ENCODE measurements at regions not wholly inside any gene's neighbourhood (a gene's known extent, or its start where the extent isn't known, plus 50 kb on each side); places are given as distances from the start of the nearest gene placed in this dataset.
A peak's percentile ranks its signal among the peaks of the same experiment; 100 is the strongest.

GRCh38 chr9:84419031-84419602 lies 78.6 kb upstream of the SLC28A3 start:
- H2BK5ac ChIP-seq (ENCODE audit: low read depth, low read length): no peak overlapping the region
- no peaks in the 10 kb centered on the region for H3K23me2 ChIP-seq (ENCODE audit: low read depth, low read length)
- H4K8ac ChIP-seq (ENCODE audit: extremely low read depth, insufficient read depth, low read length): no peak overlapping the region
- DNase-seq (ENCODE audit: low read depth in 1 of 2, low spot score in 2 of 2): no peak
- H3K27ac ChIP-seq (ENCODE audit: low read depth, low read length): no peak overlapping the region
- H3K4me2 ChIP-seq (ENCODE audit: insufficient read depth in 1 of 2, low read depth in 2 of 2, low read length in 2 of 2): no peak overlapping the region
- no peak overlapping the region for H3K23ac ChIP-seq (ENCODE audit: insufficient read length)
- H3K4me3 ChIP-seq (ENCODE audit: extremely low read depth in 1 of 4, insufficient read depth in 2 of 4, low read depth in 3 of 4, low read length in 4 of 4): no peak overlapping the region
- no peaks in the 10 kb centered on the region for H3K27me3 ChIP-seq (replicated peaks in 1 of 4; ENCODE audit: control insufficient read depth in 3 of 4, extremely low read depth in 1 of 4, insufficient read depth in 3 of 4, low read length in 3 of 4)
- H3K14ac ChIP-seq (ENCODE audit: insufficient read length): no peak overlapping the region
- H2BK15ac ChIP-seq (ENCODE audit: low read length): no peak overlapping the region
- H4K20me1 ChIP-seq (replicated peaks in 1 of 2; ENCODE audit: control insufficient read depth in 1 of 2, insufficient read depth in 2 of 2, low read length in 2 of 2): no peaks in the 10 kb centered on the region
- 76% methylated on average over 2 of the region's 2 CpGs; no CpG with 5 or more reads in 1 of the 2 experiments for WGBS, 2 experiments (ENCODE audit: extremely low coverage in 1 of 2, insufficient coverage in 1 of 2, insufficient read length in 1 of 2, insufficient replicate concordance in 2 of 2, low coverage in 1 of 2, low lambda C conversion rate in 2 of 2, missing lambda C conversion rate in 1 of 2)
- CTCF ChIA-PET (ENCODE audit: partially characterized antibody): interaction anchor here (0.7 to 2.6 kb wide), 8 partner anchors 9 to 246 kb away, joined by 3 to 15 read pairs (median 6); no protein-coding TSS in a partner anchor
- no peaks in the 10 kb centered on the region for H3K79me1 ChIP-seq (ENCODE audit: low read depth, low read length)
- H3K36me3 ChIP-seq (ENCODE audit: control insufficient read depth in 2 of 4, insufficient read depth in 4 of 4, low read length in 3 of 4): no peaks in the 10 kb centered on the region
- no peak overlapping the region for H4K5ac ChIP-seq (ENCODE audit: insufficient read length, low read depth, low read length)
- no peak overlapping the region for H3K4ac ChIP-seq (replicated peaks; ENCODE audit: insufficient read length, low read depth, low read length)
- H2AFZ ChIP-seq (ENCODE audit: low read length): no peak overlapping the region
- H2BK12ac ChIP-seq (ENCODE audit: low read depth, low read length): no peak overlapping the region
- H2BK120ac ChIP-seq (replicated peaks; ENCODE audit: low read depth, low read length): no peak overlapping the region
- FAIRE-seq: no peak
- no peak overlapping the region for H2AK5ac ChIP-seq (ENCODE audit: low read depth, low read length)
- no peaks in the 10 kb centered on the region for H3K79me2 ChIP-seq (ENCODE audit: control insufficient read depth in 1 of 2, insufficient read depth in 2 of 2, low read length in 2 of 2)
- H3K18ac ChIP-seq (ENCODE audit: extremely low read depth, low read length): no peak overlapping the region
- H3K4me1 ChIP-seq (replicated peaks in 1 of 4; ENCODE audit: control insufficient read depth in 3 of 4, insufficient read depth in 4 of 4, low read length in 3 of 4): no peaks in the 10 kb centered on the region
- POLR2A ChIA-PET (ENCODE audit: partially characterized antibody): no interaction called here
- no peak overlapping the region for H3K9ac ChIP-seq (replicated peaks in 1 of 4; ENCODE audit: extremely low read depth in 1 of 4, low read depth in 3 of 4, low read length in 3 of 4)
- no peak overlapping the region for H2BK20ac ChIP-seq (ENCODE audit: low read length)
- H3K9me3 ChIP-seq (ENCODE audit: insufficient read depth in 2 of 2, low read depth in 1 of 2, low read length in 1 of 2): peaks cover 6 to 9% of the 10 kb centered on the region in 2 experiments; a peak in 2 of 4 replicates
- no peak overlapping the region for H3K56ac ChIP-seq (replicated peaks; ENCODE audit: insufficient read length, low read depth, low read length)
- H4K91ac ChIP-seq (replicated peaks; ENCODE audit: insufficient read length, low read length): no peak overlapping the region
- TF ChIP-seq CBX8 (IDR thresholded peaks at IDR 0.05; ENCODE audit: borderline replicate concordance, low read depth, low read length) (no peak), MAX (IDR thresholded peaks at IDR 0.05) (peak; percentile 34; the same call in 1 of the 2 replicates), EZH2 (IDR thresholded peaks at IDR 0.05; ENCODE audit: low read depth, low read length, severe bottlenecking) (no peak), E2F6 (IDR thresholded peaks at IDR 0.05) (no peak), TEAD4 (IDR thresholded peaks at IDR 0.05; ENCODE audit: low read depth, low read length) (no peak), SIX5 (IDR thresholded peaks at IDR 0.05; ENCODE audit: low read depth, low read length) (no peak), JUN (IDR thresholded peaks at IDR 0.05; ENCODE audit: low read depth, low read length) (no peak)
- TF ChIP-seq, protein P1, sequence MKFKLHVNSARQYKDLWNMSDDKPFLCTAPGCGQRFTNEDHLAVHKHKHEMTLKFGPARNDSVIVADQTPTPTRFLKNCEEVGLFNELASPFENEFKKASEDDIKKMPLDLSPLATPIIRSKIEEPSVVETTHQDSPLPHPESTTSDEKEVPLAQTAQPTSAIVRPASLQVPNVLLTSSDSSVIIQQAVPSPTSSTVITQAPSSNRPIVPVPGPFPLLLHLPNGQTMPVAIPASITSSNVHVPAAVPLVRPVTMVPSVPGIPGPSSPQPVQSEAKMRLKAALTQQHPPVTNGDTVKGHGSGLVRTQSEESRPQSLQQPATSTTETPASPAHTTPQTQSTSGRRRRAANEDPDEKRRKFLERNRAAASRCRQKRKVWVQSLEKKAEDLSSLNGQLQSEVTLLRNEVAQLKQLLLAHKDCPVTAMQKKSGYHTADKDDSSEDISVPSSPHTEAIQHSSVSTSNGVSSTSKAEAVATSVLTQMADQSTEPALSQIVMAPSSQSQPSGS (IDR thresholded peaks at IDR 0.05; ENCODE audit: low read length): no peak

Data from H1 (cell line).